Mucosa of gallbladder (tissue), 1 donor: ENCODE measurements at regions not wholly inside any gene's neighbourhood (a gene's known extent, or its start where the extent isn't known, plus 50 kb on each side); places are given as distances from the start of the nearest gene placed in this dataset.

ENCODE experiments used
- DNase-seq: peaks from one replicate; pipeline ENCODE4 v3.0.0-alpha.2; 2020; ENCODE audit warnings: low spot score
- donor health status: DM: no; HTN: no; CAD: no.

DNA sequence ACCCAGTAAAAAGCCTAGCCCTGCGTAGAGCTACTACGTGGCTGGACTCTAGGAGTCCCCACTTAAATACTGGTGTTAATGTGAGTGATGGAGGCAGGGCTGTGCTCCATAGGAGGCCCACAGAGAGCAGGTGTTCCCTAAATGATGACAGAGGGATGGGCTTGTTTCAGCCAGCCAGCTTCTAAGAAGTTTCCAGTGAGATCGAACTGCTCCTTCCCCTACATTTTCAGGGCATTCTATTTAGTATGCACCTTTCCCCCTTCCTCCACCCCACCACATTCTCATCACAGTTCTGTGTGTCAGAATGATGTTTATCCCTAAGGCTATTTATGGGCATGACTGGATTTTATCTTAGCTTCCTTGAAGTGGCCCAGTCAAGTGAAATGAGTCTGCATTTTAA, 213.0 kb downstream of the TRIB2 start:
- DNase-seq = no peak

DNA sequence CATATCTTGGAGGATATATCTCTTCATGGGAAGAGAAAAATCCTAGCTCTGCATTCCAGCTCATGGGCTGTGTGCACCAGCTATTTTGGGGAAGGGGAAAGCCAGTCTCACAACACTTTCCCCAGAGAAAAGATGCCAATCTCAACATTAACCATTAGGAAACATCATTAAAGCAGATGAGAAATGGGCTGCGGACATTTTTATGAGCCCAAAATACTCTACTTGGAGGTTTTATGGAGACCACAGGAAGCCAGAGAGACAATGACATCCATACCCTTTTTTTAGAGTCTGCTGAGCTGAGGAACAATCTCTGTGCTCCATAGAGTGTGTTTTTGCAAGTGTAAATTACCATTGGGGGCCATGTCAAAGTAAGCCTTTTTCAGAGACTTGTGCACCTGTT, 213.7 kb downstream of the TRIB2 start:
- no peak for DNase-seq

DNA sequence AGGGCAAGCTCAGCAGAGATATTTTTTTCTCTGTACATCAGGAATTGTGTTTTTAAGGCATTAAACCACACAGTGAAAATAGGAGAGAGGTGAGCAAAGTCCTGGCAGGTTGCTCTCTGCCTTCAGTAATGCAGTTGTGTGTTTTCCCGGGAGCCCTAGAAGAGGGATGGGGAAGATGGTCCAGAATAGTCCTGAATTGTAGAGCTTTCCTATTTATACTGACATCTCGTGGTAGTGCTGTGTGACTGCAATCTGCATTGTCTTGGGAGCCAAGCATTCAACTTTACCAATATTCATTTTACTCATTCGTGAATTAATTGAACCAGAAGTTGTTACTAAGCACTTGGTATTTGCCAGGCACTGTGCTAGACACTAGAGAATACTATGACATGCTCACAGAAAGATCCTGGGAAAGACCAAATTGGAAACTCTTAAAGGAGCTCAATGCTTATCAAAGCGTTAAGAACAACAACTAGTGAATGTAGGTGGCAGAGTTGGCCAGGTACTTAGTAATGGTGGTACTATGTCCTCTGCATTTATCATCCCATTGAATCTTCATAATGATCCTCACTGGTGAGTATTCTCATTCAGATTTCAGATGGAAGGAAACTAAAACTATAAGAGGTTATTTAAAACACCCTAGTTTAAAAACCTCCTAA, 214.6 kb downstream of the TRIB2 start:
- DNase-seq = peak; percentile 15

DNA sequence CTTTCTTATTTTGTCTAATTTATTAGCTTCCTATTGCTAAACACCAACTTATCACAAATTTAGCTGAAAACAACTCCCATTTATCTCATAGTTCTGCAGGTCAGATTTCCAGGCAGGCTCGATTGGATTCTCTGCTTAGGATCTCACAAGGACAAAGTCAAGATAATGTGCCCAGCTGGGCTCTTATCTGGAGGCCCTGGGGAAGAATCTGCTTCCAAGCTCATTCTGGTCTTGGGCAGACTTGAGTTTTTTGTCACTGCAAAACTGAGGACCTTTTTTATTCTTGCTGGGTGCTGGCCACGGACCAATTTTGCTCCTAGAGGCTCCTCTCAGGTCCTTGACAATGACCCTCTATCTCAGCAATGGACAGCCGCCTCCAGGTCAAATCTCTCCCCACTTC, 215.5 kb downstream of the TRIB2 start:
- DNase-seq = no peak

DNA sequence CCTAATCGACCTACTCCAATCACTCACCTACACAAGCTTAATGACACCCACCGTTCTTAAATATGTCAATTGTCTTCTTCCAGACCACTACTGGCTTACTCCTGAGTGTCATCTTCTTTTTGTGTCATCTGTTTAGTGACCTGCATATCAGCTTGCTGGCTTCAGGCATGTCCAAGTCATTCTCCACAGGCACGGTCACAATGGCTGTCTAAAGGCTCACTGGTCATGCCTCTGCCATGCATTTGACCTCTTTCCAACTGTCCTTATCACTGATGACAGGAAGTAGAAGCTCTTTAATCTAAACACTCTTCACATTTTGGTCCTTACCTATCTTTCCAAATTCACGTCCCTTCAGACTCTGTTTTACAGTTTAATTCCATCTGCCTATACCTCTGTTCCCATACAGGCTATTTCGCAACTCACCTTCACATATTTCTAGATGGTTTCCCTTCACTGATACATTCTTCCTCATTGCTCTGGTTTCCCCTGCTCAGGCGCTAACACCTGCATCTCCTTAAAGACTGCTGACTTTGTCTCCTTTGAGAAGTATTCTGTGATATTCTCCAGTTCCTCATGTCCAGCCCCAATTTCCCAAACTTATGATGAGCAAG, 217.5 kb downstream of the TRIB2 start:
- DNase-seq = no peak

DNA sequence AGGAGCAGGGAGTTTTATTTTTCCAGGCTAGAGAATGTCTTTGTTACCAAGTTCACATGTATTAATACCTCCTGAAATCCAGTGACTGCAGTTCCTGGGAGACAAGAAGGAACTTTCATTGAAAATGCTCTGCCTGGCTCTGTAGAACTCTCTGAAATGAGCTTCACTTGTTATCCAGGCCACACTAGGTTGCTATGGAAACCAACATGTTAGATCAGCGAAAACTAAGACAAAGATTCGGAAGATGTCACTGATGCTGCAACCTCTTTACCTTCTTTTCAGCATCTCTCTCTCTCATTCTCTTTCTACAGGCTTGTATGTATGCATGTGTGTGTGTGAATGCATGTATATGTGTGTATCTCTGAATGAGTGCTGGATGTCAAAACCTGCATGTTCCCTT, 218.5 kb downstream of the TRIB2 start:
- DNase-seq = no peak

DNA sequence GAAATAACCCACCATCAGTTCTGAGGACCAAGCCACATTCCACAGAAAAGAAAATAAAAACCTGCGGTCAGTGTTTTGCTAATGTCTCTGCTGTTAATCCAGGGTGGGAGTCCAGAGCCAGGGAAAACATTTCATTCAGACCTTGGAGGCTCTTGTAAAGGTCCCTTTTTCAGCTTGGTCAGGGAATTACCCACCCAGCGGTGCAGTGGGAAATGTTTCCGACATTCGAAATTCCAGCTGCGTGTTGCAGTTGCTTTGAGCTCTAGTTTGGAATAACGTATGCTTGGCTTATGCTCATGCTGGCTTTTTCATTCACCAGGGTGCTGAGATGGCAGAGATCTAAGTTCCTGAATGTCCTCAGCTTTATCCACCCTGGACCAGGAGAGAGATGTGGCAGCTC, 219.1 kb downstream of the TRIB2 start:
- DNase-seq = no peak

DNA sequence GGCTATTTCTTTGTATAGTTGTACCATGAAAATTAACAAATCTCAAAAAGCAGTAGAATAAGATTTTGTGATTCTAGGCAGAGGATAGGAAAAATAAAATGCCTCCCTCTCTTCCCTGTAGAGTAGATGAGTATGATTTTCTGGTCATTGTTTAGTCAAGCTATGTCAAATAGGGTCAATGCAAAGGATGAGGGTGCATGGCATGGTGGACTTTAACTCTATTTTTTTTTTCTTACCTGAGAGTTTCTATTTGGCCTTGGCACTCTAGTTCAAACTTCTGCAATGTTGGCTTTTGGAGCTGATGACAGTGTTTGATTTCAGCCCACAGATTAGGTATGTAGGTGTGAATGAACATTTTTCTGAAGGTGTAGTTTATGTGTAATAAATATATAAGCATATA, 224.5 kb downstream of the TRIB2 start:
- DNase-seq = no peak

DNA sequence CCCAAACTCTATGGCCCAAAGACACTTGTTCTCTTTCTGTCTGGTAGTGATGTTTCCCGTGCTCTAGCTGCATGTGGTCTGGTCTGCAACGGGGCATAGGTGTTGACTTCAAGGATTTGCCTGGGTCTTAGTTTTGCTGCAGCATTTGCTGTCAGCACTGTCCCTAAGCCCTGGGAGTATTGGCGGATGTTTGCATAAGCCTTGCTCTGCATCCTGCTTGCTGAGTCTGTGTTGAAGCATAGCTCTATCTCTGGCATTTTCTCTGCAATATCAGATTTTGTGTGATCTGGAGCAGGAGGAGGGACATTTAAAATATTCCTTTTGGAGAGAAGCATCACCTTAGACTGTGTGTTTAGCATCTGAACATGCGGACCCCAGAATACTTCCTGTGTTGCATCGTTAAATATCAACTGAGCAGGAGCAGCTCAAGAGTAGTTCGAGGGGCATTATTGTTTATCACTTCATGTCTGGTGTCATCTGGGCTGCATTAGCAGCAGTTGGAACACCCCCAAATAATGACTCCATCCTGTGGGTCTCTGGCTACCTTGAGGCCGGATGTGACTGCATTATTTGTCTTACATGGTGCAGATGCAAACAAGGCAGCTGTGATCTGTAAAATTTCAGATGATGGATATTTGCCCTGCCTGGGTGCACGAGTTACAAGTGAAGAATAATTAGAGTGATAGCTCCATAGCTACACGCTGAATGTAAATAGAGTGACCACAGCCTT, 231.7 kb downstream of the TRIB2 start:
- DNase-seq = no peak

DNA sequence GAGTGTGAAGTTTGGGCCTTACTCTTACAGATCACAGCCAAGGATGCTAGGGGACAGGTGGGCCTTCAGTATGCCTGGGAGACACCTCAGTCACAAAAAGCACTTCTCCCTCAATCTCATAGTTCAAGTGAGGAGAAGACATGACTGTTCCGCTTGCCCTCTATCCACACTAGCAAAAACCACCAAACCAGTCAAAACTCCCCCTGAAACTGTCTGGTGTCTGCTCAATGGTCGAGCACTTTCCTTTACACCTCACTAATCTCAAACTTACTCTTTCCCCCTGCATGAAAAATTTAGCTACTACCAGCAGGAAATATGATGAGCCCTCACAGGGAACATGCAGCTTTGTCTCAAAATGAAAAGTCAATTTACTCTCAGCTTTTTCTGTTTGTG, 232.2 kb downstream of the TRIB2 start:
- DNase-seq = no peak

DNA sequence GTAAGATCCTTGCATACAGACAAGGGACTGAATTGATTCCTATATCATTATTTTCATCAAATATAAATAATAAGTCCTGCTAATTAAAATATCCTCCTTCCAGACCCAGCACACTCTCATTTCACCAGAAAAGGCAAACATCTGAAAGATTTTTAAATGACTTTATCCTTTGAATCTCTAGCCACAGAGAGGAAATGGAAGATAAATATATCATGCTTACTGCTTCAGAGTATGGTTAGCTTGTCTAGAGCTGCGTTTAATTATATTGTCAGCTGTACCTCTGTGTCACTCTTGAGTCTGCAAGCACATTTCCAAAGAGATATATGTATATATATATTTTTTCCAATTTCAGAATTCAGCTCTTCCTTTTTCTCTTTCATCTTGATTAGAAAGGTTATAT, 232.7 kb downstream of the TRIB2 start:
- DNase-seq = no peak

DNA sequence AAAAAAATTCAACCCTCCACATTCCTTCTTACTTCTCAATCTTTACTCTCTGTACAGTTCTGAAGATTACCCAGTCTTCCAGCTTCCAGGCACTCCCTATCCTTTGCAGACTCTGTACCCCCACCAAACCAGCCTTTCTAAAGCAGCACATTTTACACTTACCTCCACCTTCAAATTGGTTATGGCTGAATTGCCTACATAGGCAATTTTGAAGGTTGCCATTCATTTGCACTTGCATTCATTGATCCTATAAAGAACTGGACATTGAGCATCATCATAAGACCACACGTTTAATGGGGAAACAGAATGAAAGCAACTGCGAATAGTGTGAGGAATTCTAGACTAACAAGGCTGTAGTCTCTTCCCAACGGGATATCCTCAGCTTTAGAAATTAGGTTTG, 233.4 kb downstream of the TRIB2 start:
- DNase-seq = no peak

DNA sequence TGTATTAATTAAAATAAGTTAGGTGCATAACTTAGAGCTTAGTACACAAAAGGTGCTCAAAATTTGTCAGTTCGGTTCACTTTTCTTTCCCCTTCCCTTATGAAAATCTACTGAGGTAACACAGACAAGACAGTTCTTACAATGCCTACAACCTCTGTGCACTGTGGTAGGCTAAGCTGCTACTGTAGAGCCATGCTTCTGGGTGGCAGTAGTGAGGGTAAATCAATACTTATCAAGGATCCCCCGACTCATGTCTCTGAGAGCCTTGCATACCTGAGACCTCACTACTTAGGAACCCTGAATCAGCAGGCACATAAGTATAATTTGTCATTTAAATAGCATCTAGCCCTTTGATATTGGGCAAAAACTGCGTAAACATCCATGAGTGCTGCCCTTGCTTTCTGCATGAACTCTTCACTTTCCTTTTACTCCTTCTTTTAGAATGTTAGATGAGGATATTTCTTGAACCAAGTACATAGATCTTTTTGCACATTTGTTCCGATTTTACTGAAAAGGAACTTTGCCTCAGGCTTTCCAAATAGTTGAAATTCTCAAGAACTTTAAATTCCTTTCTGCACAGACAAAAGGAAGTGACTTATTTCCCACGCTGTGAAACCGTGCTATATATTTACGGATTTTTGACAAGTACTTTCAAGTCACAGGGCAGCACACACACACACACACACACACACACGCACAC, 234.4 kb downstream of the TRIB2 start:
- no peak for DNase-seq

DNA sequence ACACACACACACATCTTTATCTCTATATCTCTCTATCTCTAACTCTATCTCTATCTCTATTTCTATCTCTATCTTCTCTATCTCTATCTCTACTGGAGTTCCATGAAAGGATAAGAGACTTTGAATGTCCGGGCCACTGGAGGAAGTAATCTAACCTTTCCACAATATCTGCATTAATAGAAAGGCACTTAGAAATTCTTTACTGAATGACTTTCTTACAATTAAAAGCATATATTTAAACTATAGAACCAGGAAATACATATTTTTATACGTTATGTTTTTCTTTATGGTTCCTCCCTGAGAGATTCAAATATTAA, 234.9 kb downstream of the TRIB2 start:
- DNase-seq = no peak

DNA sequence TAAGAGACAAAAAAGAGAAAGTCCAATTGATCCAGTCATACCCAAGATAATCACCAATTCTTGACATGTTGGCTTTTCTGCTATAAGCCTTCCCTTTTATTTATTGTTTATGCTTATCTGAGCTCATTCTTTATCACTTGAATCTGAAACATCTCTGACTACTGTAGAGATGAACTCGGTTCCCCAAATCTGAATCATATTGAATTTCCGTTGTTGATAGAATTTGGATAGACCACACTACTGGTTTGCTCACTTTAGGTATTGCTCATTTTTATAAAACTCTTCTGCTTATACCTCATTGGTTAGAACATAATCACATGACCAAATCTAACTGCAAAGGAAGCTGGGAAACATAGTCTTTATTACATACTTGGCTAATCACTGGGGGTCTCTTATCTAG, 236.9 kb downstream of the TRIB2 start:
- DNase-seq = no peak

DNA sequence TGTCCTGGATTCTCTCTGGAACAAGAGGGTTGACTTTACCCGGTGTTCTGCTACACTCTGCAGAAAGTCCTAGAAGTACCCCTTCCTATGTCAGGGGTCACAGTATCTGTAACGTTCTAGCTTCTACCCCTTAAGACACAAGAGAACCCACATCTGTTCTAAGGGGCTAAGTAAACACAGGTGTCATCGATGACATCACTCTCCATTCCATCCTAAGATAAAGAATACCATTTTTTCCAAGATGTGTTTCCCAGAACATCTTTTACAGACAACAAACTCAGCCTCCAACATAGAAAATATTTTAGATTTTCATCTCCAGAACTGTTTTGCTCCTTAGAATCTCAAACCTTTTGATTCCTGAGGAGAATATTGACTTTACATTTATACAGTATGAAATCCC, 239.1 kb downstream of the TRIB2 start:
- no peak for DNase-seq

DNA sequence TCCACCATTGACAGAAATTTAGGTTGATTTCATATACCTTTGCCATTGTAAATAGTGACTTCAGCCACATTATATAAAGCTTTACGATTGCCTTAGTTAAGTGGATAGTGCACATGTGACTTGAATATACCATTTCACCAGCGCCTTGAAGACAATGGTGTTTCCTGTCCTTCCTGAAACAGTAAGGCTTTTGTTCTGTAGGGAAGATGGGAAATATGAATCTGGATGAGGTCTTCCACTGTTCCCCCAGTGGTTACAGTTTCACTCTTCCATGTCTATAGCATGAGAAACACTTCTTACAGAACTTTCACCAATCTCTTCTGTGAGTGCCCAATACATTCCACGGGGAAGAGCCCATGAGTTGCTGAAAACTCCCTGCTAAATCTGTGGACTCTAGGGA, 240.5 kb downstream of the TRIB2 start:
- no peak for DNase-seq

DNA sequence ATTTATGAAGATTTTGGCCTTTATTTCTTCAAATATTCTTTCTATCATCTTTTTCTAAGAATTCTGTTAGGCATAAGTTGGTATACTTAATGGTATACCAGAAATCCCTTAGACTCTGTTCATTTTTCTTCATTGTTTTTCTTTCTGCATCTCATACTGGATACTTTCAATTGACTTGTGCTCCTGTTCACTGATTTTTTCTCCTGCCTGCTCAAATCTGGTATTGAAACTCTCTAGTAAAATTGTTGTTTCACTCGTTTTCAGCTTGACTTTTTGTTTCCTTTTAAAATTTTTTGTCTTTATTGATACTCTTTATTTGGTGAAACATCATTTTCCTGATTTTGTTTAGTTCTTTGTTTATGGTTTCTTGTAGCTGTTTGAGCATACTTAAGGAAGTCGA, 243.2 kb downstream of the TRIB2 start:
- no peak for DNase-seq

DNA sequence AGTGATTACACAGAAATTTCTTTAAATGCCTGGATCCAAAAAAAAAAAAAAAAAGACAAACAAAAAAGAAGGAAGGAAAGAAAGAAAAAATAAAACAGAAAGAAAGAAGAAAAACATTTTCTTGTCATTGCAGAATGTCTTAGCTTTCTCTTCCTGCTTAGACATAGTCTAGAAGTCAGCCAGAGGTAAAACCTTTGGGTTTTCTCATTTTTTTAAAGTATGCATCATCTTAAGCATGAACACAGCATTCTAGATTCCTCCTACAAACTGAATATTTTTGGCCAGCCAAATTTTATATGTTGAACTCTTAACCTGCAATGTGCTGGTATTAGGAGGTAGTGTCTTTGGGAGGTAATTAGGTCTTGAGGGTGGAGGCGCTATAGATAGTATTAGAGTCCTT, 243.9 kb downstream of the TRIB2 start:
- no peak for DNase-seq

DNA sequence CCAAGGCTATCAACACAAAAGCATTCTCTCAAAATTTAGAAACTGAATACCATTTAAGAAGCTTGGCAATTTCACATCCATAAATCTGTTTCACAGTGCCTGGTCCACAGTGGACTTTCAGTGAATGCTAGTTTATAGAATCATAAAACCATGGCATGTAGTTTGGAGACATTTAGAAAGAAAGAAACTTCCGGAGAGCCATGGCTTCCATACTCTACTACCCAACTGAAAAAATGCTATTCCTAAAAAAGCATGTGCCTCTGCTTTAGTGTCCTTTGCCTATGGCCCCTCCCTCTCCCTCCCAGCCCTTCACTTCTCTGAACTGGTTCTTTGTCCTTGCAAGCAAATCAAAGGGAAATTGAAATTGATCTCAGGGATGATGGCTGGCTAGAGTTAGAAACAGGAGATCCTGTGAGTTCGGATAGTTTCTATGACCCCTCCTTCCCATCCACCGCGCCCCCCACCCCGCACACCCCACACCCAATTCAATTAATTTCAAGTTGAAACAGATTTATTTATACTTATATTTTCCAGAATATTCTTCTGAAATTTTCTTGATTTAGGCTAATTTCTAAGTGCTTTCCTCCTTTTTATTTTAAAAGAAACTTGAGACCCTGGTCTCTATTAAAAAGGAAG, 248.3 kb downstream of the TRIB2 start:
- no peak for DNase-seq

DNA sequence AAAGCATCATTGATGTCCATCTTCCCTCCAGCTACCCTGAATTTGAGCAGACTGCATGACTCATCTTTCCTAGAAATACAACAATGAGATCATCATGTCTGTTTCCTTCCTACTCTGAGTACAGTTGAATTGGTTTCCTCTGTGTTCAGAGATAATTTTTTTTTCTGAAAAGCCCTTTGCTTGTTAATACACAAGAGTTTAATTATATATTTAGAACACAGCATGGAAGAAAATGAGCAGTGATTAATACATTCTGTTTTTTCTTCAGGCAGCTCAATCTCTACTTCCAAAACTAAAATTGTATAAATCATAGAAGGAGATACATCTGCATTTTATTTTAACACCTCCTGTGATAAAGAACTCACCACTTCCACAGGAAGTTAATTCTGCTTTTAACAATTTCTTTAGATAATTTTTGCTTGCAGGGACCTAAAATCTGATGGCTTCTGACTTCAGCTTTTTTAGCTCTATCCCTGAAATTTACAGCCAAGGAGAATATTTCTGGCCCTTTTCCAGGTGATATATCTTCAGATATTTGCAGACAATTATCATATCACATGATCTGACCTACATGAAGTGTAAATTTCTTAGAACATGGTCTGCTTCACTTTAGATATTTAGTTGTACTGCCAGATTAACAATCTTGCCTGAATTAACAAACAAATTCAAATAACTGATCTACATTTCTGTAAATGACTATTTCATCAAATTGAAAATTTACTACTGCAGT, 249.0 kb downstream of the TRIB2 start:
- no peak for DNase-seq

DNA sequence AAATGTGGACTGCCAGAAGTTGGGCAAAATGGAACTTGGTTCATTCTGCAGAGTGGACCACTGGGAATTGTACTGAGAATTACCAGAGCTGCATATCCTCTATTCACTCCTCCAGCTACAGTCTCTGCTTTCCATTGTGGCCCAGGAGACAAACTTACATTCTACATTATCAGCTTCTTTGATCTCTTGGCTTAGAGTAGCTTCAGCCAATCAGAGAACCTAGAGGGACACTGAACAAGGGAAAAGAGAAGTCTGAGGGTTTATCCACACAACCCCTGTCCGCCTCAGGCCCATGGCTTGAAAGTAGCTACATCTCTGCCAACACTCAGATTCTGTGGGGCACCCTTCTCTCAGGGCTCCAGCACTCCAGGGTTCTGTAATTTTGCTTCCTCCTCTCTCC, 251.1 kb downstream of the TRIB2 start:
- no peak for DNase-seq
